ENCODE measurements at regions not wholly inside any gene's neighbourhood (a gene's known extent, or its start where the extent isn't known, plus 50 kb on each side); places are given as distances from the start of the nearest gene placed in this dataset.

GRCh38 chr16:61415126-61415525 lies 621.1 kb downstream of the CDH8 start:
- no peak overlapping the region for H3K4me3 ChIP-seq (ENCODE audit: control insufficient read depth, low read depth, low read length)
- no peak for TF ChIP-seq CTCF (conservative IDR thresholded peaks at IDR 0.05; ENCODE audit: control insufficient read depth, insufficient read depth, low read depth, low read length)
- no peak for DNase-seq (ENCODE audit: low read depth)

GRCh38 chr16:61413021-61413420 lies 623.2 kb downstream of the CDH8 start:
- no peak overlapping the region for H3K4me3 ChIP-seq (ENCODE audit: control insufficient read depth, low read depth, low read length)
- TF ChIP-seq CTCF (conservative IDR thresholded peaks at IDR 0.05; ENCODE audit: control insufficient read depth, insufficient read depth, low read depth, low read length): no peak
- no peak for DNase-seq (ENCODE audit: low read depth)

- TF ChIP-seq CTCF (conservative IDR thresholded peaks at IDR 0.05; ENCODE audit: control insufficient read depth, insufficient read depth, low read depth, low read length): no peak
- DNase-seq (ENCODE audit: low read depth): no peak
- no peak overlapping the region for H3K4me3 ChIP-seq (ENCODE audit: control insufficient read depth, low read depth, low read length)
Observed at GRCh38 chr16:61412562-61412961, 623.7 kb downstream of the CDH8 start.

GRCh38 chr16:61409604-61410003 lies 626.6 kb downstream of the CDH8 start:
- no peak for TF ChIP-seq CTCF (conservative IDR thresholded peaks at IDR 0.05; ENCODE audit: control insufficient read depth, insufficient read depth, low read depth, low read length)
- no peak overlapping the region for H3K4me3 ChIP-seq (ENCODE audit: control insufficient read depth, low read depth, low read length)
- DNase-seq (ENCODE audit: low read depth): no peak

GRCh38 chr16:61403386-61403785 lies 632.9 kb downstream of the CDH8 start:
- DNase-seq (ENCODE audit: low read depth): no peak
- TF ChIP-seq CTCF (conservative IDR thresholded peaks at IDR 0.05; ENCODE audit: control insufficient read depth, insufficient read depth, low read depth, low read length): no peak
- no peak overlapping the region for H3K4me3 ChIP-seq (ENCODE audit: control insufficient read depth, low read depth, low read length)

GRCh38 chr16:61391896-61392295 lies 644.3 kb downstream of the CDH8 start:
- no peak for DNase-seq (ENCODE audit: low read depth)
- TF ChIP-seq CTCF (conservative IDR thresholded peaks at IDR 0.05; ENCODE audit: control insufficient read depth, insufficient read depth, low read depth, low read length): no peak
- H3K4me3 ChIP-seq (ENCODE audit: control insufficient read depth, low read depth, low read length): no peak overlapping the region

GRCh38 chr16:61390965-61391637 lies 645.1 kb downstream of the CDH8 start:
- no peak overlapping the region for H3K4me3 ChIP-seq (ENCODE audit: control insufficient read depth, low read depth, low read length)
- DNase-seq (ENCODE audit: low read depth): no peak
- no peak for TF ChIP-seq CTCF (conservative IDR thresholded peaks at IDR 0.05; ENCODE audit: control insufficient read depth, insufficient read depth, low read depth, low read length)
